GM21737 (cell line): ENCODE measurements at regions not wholly inside any gene's neighbourhood (a gene's known extent, or its start where the extent isn't known, plus 50 kb on each side); places are given as distances from the start of the nearest gene placed in this dataset.

Experiments
- ATAC-seq: cut with Tn5 transposase; IDR thresholded peaks from one replicate; pipeline ENCODE4 v1.9.1; 2021; ENCODE audit warnings: mild to moderate bottlenecking, moderate library complexity; ENCODE audit not compliant: unreplicated experiment

DNA sequence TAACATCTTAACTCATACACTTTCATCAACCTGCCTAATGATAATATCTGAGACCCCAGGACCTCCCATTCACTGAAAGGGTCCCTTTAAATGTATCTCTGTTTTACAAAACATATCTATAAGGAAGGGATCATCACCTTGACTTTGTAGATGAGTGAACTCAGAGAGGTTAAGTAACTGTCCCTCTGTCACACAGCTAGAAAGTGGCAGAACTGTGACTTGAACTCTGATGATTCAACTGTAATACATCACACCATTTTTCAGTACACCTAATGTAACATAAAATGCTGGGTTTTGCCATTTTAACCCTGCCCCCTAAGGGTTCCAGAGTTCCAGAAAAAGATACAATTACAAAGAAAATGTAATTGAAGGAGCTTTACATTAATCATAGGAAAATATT, 234.6 kb downstream of the ZEB2 start:
- no peak for ATAC-seq

- no peak for ATAC-seq
Observed at GRCh38 chr2:144281476-144281875, 238.4 kb downstream of the ZEB2 start.

- no peak for ATAC-seq
Observed at GRCh38 chr2:144280009-144280408, 239.9 kb downstream of the ZEB2 start.

GRCh38 chr2:144279165-144279564, 240.8 kb downstream of the ZEB2 start:
- no peak for ATAC-seq

GRCh38 chr2:144277622-144278354, 242.1 kb downstream of the ZEB2 start:
- ATAC-seq: no peak

GRCh38 chr2:144275340-144275739, 244.6 kb downstream of the ZEB2 start:
- ATAC-seq: no peak

DNA sequence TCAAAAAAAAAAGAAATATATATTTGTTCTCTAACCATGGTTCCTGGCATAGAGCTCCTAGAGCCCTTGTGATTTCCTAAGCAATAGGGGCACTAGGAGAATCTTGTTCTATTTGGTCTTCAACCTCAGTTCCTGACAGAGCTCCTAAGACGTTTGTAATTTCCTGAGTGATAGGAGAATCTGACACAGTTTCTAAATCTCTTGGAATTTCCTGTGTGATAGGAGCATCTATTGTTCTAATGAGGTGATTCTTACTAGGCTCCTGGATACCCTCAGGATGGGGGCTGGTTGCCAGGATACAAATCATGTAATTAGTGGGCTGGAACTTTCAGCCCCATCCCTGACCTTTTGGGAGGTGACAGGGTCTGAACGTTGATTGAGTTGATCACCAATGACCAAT, 245.8 kb downstream of the ZEB2 start:
- no peak for ATAC-seq

DNA sequence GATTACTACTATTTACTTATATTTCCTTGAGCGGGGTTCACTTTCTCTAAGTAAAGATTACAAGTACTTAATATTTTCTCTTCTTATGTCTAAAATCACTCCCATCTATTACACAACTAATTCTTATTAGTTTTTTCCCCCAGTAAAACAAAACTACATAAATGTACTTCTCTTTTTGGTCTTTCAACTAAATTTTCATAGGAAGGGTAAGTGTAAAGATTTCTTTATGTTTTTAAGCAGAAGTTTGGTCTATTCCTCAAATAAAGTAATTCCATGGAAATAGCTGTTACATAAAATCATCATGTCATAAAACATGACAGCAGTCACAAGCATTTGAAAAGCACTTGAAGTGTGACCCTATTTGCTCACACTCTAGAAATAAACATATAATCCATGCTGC, 249.0 kb downstream of the ZEB2 start:
- no peak for ATAC-seq

DNA sequence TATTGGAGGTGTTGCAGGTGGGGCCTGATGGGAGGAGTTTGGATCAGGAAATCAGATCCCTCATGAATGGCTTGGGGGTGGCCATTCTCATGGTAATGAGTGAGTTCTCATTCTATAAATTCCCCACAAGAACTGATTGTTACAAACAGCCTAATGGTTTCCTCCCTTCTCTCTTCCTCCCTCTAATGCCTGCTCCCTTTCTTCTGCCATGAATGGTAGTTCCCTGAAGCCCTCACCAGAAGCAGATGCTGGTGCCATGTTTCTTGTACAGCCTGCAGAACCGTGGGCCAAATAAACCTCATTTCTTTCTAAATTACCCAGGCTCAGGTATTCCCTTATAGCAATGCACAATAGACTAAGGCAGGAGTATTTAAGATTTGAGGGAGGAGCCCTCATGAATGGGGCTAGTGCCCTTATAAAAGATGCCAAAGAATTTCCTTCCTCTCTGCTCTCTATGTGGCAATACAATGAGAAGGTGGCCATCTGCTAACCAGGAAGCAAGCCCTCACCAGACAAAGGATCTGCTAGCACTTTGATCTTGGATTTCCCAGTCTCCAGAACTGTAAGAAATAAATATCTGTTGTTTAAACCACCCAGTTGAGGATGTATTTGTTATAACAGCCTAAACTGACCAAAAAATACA, 251.8 kb downstream of the ZEB2 start:
- ATAC-seq: no peak

GRCh38 chr2:144267239-144267638, 252.7 kb downstream of the ZEB2 start:
- ATAC-seq: peak; percentile 80

DNA sequence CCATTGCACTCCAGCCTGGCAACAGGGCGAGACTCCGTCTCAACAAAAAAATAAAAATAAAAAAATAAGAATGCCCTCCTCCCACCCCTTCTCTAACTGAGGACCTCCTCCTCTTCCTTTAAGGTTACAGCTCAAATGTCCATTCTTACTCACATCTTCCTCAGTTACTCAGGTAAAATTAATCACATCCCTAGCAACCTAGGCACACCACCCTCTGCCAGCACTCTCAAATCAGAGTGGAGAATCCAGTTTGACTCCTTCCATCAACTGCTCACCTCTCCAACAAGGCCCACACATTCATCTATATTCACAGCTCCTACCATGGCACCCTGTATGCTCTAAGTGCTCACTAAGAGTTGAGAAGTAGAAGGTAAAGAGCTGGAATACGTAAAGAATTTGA, 254.3 kb downstream of the ZEB2 start:
- ATAC-seq: no peak

- no peak for ATAC-seq
Observed at GRCh38 chr2:144261966-144262365, 258.0 kb downstream of the ZEB2 start.

DNA sequence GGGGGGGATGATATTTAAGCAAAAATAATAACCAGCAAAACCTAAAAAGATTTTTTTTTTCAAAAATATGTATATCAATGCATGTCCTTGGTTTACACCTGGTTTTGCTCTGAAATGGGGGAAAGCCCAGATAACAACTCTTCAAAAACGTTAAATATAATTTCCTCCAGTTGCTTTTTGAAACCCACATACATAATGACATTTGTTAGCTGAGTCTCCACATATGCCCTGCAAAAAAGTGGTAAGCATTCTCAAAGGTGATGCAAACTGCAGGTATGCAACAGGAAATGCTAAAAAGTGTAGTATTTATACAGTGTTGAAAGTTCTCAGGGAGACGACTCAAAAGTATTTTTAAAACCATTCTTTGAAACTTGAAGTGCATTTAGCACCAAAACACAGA, 258.6 kb downstream of the ZEB2 start:
- no peak for ATAC-seq

- no peak for ATAC-seq
Observed at GRCh38 chr2:144259332-144259731, 260.6 kb downstream of the ZEB2 start.

DNA sequence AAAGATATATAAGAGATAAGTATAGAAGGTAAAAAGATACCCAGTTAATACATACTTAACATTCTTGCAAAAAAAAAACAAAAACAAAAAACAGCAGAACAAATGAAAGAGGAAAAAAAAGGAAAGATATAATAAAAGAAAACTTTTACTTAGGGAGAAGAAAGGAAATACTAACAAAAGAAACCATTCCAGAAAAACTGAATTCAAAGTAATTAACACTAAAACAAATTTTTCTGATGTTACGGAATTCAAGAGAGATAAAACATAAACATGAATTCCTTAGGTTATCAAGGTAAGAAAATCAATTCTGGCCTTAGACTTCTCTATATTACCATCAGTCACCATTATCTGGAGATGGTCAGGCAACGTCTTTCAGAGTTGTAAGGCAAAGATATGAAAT, 261.8 kb downstream of the ZEB2 start:
- ATAC-seq: no peak

- no peak for ATAC-seq
Observed at GRCh38 chr2:144256996-144257707, 262.8 kb downstream of the ZEB2 start.

GRCh38 chr2:144254342-144255235, 265.3 kb downstream of the ZEB2 start:
- no peak for ATAC-seq

DNA sequence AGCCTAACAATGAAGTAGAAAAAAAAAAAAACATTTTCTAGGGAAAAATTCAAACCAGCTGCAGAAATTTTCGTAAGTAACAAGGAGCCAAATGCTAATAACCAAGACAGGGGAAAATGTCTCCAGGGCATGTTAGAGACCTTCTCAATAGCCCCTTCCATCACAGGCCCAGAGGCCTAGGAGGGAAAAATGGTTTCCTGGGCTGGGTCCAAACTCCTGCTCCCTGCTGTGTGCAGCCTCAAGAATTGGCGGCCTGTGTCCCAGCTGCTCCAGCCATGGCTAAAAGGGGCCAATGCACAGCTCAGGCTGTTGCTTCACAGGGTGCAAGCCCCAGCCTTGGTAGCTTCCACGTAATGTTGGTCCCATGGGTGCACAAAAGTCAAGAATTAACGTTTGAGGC, 266.2 kb downstream of the ZEB2 start:
- no peak for ATAC-seq

GRCh38 chr2:144252694-144253093, 267.2 kb downstream of the ZEB2 start:
- no peak for ATAC-seq

- ATAC-seq: no peak
Observed at GRCh38 chr2:144249035-144249637, 270.8 kb downstream of the ZEB2 start.
